Mononuclear cell (primary cell): ENCODE measurements at regions not wholly inside any gene's neighbourhood (a gene's known extent, or its start where the extent isn't known, plus 50 kb on each side); places are given as distances from the start of the nearest gene placed in this dataset.

Experiments
- H3K27me3 ChIP-seq: 2 replicates; pipeline ENCODE4 v1.6.0; 2011; ENCODE audit warnings: low read length, control low read depth; ENCODE audit not compliant: insufficient read depth
- H3K4me1 ChIP-seq: 2 replicates; pipeline ENCODE4 v1.5.1; 2011; ENCODE audit warnings: mild to moderate bottlenecking, low read length, control low read depth; ENCODE audit not compliant: insufficient read depth
- H3K4me3 ChIP-seq: 2 replicates; pipeline ENCODE4 v1.5.1; 2011; ENCODE audit warnings: mild to moderate bottlenecking, low read length, moderate library complexity
- H3K9me3 ChIP-seq: 2 replicates; pipeline ENCODE4 v1.5.1; 2011; ENCODE audit warnings: low read depth, mild to moderate bottlenecking, control low read depth, low read length

DNA sequence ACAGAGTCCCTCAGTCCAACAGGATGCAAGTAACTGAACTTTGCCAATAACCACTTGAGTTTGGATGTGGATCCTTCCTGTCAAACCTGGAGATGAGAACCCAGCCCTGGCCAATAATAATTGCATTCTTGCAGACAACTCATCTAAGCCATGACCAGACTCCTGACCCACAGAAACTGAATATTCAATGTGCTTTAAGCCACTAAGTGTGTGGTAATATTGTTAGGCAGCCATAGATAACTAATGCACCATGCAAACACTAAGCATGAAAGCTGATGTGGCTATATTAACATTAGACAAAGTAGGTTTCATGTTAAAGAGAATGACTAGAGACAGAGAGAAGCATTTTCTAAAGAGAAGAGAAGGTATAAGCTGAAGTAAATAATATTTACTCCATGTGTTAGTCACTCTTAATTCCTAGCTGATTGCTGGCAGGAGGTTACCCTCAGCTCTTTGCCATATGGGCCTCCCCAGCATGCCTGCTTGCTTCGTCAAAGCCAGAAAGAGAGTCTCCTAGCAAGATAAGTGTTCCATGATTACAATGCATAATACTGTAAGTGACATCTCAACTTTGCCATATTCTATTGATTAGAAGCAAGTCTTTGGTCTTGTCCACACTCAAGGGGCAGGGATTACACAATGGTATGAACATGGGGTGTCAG is 276.4 kb upstream of the PLXNA2 start:
- H3K27me3 ChIP-seq, result no peaks in the 10 kb centered on the region
- H3K4me3 ChIP-seq, result no peak overlapping the region
- no peaks in the 10 kb centered on the region for H3K4me1 ChIP-seq
- H3K9me3 ChIP-seq, result no peaks in the 10 kb centered on the region

DNA sequence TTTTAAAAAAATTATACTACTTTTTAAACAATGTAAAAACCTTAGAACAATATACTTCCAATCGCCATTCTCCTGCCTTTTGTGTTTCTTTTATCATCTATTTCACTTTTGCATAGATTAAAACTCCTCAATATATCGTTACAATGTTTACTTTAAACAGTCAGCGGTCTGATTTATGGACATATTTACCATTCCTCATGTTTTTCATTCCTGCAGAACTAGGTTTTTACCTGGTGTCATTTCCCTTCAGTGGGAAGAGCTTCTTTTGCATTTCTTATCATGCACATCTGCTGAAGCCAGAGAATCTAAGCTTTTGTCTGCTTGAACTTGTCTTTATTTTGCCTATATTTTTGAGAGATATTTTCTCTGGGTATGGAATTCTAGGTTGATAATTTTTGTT is 277.4 kb upstream of the PLXNA2 start:
- Histone ChIP-seq H3K4me3 (no peak overlapping the region), H3K27me3 (no peaks in the 10 kb centered on the region), H3K9me3 (no peaks in the 10 kb centered on the region), H3K4me1 (no peaks in the 10 kb centered on the region)

DNA sequence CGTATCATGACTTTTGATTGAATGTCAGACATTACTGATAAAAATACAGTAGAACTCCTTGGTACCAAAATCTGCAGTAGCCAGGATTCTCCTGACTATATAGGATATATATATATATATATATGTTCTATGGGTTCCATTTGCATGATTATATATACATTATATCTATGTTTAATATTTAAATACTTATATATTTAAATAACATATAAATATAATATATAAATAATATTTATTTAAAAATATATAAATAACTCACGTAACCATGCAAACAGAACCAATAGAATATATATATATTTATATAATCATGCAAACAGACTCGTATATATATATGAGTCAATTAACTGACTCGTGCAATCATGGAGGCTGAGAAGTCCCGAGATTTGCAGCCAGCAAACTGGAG is 278.8 kb upstream of the PLXNA2 start:
- Histone ChIP-seq H3K4me3 (no peak overlapping the region), H3K9me3 (no peaks in the 10 kb centered on the region), H3K27me3 (no peaks in the 10 kb centered on the region), H3K4me1 (no peaks in the 10 kb centered on the region)

DNA sequence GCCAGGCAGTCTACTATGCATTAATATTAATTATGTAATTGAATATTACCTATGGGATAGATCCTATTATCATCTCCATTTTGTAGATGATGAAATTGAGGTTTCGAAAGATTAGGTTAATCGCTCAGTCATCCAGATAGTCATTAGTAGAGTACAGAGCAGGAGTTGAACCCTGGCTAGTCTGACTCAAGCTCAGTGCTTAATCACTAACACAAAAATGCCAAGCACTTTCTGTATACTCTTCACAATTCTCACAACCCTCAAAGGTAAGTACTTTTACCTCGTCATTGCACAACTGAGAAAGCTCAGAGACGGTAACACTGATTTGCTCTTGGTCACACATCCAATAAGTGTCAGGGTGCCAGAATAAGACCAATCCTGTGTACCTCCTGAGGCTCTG is 280.2 kb upstream of the PLXNA2 start:
- H3K4me1 ChIP-seq, result no peaks in the 10 kb centered on the region
- H3K9me3 ChIP-seq, result no peaks in the 10 kb centered on the region
- no peaks in the 10 kb centered on the region for H3K27me3 ChIP-seq
- no peak overlapping the region for H3K4me3 ChIP-seq

DNA sequence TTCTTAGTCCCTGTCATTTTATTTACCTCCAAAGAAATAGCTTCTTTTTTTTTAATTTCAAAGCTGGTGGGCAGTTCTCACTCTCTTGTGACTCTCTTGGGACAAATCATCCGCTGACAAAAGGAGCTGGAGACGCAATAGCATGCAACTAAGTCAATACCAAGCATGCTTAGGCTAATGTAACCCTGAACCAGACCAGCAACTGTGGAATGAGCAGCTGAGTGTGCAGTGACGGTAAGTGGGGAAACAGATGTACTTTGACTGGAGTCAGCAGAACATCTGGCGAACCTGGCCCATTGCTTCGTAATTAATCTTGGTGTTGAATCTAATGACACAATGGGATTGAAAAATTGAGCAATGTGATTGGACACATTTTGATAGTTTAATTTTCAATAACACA is 280.7 kb upstream of the PLXNA2 start:
- Histone ChIP-seq H3K27me3 (no peaks in the 10 kb centered on the region), H3K9me3 (no peaks in the 10 kb centered on the region), H3K4me3 (no peak overlapping the region), H3K4me1 (no peaks in the 10 kb centered on the region)

DNA sequence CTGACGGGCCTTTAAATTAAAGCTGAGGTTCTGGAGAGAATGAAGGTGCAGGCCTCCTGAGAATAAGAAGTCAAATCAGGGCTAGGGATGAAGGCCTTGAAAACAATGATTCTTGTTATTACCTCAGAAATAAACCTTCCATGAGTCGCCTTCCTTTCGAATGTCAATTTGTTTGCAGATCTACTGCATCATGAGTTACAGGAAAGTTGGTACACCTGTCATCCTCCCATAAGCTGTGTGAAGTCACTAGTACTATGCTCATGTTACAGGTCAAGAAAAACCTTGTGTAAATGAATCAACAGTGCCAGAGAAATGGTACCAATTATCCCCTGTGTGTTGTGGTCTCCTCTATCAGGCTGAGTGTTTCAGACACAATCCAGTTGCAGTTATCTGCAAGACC is 281.2 kb upstream of the PLXNA2 start:
- Histone ChIP-seq H3K4me3 (no peak overlapping the region), H3K9me3 (no peaks in the 10 kb centered on the region), H3K4me1 (no peaks in the 10 kb centered on the region)

DNA sequence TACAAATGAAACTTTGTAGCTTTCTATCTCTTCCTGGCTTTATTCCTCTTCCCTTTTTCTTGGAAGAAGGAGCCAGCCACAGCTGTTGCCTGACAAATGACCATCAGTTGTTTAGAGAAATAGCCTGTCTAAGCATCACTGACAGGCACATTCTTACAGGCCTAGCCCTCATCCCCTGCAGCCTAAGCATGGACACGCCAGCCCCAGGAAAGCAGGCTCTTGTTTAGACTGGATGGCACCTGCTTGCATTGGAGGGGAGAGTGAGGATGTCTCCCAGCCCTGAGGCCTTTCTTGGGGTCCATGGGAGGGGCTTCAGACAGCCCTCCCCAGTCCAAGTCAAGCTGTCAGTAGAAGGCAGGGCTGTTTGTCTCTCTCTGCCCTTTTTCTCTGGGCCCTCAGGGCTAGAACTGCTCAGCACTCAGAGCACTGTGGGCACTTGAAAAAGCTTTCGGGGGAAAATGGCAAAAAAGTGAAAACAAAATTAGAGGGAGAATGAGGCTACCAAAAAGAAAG is 282.5 kb upstream of the PLXNA2 start:
- H3K4me1 ChIP-seq, result no peaks in the 10 kb centered on the region
- H3K27me3 ChIP-seq, result no peaks in the 10 kb centered on the region
- no peak overlapping the region for H3K4me3 ChIP-seq
- H3K9me3 ChIP-seq, result no peaks in the 10 kb centered on the region

More for the DNA sequence above, 281.2 kb upstream of the PLXNA2 start:
- H3K27me3 ChIP-seq, result no peaks in the 10 kb centered on the region

DNA sequence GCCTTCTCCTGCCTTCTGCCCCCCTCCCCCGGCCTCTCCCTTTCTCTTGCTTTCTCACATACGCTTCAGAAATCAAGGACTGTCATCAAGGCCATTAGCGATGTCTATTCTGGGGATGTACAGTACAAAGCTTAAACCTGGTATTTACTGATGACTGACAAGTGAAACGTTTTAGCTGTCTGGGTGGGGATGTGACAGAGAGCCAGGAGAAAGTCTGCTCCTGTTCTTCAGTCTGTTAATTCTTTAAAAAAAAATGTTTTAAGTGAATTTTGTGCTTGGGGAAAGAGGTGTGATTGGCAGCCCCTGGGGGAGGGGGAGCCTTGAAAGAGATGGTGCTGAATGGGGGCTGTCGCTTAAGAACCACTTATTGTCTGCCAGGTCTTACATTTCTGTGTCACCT is 283.0 kb upstream of the PLXNA2 start:
- no peaks in the 10 kb centered on the region for H3K9me3 ChIP-seq
- H3K4me1 ChIP-seq, result no peaks in the 10 kb centered on the region
- no peaks in the 10 kb centered on the region for H3K27me3 ChIP-seq

DNA sequence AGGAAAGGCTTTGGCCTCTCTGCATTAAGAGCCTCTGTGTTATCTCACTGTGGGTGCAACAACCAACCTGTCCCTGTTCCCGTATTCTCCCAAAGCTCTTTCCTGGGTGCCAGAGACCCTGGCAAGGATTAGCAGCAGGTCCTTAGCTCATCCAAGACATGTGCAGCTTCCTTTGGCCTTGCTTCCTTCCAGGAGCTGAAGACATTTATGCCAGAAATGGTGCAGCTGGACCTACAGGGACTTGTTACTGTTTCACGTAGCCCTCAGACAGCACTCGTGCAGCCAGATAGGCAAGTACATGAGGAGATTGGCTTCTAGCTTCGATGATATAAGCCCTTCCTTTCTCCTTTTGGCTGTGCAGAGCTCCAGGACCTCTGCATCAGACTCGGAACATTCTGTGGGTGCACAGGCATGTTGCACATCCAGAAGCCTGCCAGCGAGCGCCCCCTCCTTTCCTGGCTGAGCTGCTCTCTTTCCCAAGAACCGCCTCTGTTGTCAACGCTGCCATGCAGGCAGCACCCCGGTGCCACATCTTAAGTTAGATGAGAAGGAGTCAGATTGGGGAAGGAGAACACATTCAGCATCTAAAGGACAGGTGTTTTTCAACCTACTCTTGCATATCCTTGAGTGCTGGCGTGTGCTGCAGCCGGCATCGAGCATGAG is 284.5 kb upstream of the PLXNA2 start:
- no peaks in the 10 kb centered on the region for H3K27me3 ChIP-seq

More for the DNA sequence above, 283.0 kb upstream of the PLXNA2 start:
- no peak overlapping the region for H3K4me3 ChIP-seq

DNA sequence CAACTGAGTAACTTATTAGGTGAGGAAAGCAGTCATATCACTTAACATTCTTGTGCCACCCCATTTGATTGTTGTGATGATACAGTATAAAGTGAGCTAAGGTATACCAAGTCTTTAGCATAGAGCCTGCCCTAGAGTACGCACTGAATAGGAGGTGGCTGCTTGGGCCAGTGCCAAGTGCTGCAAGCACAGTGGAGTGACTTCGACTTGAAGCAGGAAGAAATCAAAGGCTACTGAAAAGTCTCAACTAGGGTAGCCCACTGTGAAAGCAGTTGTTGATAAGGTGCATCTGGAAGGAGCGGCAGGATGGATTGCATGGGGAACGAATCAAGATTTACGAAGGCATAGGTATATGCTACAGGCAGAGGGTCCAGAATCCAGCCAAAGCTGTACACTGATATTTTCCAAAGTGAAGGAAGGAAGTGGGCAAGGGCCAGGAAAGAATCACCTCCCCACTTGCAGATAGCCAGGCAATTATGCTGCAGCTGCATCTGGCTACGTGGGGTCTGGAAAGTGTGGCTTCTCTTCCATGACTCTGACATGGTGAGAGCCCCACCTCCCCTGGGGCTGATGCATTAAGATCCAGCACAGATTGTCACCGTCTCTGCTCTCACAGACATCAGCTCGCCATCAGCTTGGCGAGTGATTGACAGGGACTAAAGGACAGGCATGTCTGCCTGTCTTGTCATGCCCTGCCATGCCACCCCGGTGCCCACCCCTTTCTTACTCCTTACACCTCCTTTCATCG is 287.0 kb upstream of the PLXNA2 start:
- no peak overlapping the region for H3K4me3 ChIP-seq
- no peaks in the 10 kb centered on the region for H3K9me3 ChIP-seq
- no peaks in the 10 kb centered on the region for H3K4me1 ChIP-seq
- H3K27me3 ChIP-seq, result no peaks in the 10 kb centered on the region

More for the DNA sequence above, 284.5 kb upstream of the PLXNA2 start:
- Histone ChIP-seq H3K9me3 (no peaks in the 10 kb centered on the region), H3K4me1 (no peaks in the 10 kb centered on the region), H3K4me3 (no peak overlapping the region)

DNA sequence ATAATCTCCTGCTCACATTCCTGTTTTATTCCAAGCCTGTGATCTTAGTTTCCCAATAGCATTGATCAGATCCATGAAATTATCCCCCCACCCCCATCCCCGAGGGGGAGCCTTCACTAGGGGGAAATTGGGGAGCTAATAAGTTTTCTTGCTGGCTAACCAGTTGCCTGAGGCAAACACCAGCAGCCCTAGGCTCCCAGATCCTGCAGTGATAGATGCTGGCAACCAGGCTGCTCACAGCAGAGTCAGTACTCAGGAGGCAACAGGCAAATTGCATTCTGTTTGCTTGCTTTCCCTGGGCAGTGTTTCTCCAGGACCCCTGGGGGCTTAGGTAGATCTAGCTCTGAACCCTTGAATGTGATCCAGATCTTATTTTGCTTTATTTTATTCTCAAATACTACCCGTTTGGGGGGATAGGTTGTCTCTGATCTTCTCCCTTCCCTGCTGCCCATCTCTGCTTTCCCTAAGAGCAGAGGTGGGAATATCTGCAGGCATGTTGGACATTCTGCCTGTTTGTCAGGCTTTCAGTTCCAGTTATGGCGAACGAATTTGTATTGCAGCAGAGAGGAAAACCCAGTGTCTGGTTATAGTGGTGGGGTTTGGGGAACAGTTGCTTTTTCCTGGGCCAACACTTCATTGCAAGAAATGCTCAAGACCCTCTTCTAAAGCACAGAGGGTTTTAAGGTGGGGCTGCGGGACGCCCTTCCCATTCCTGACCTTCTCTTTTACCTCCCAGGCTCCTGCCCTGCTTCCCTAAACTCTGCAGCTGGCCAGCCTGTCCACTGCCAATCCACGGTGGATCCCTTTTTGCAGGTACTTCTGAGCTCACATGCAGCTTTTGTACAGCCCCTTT is 289.8 kb upstream of the PLXNA2 start:
- Histone ChIP-seq H3K4me3 (no peak overlapping the region), H3K27me3 (no peaks in the 10 kb centered on the region), H3K9me3 (no peaks in the 10 kb centered on the region), H3K4me1 (no peaks in the 10 kb centered on the region)

DNA sequence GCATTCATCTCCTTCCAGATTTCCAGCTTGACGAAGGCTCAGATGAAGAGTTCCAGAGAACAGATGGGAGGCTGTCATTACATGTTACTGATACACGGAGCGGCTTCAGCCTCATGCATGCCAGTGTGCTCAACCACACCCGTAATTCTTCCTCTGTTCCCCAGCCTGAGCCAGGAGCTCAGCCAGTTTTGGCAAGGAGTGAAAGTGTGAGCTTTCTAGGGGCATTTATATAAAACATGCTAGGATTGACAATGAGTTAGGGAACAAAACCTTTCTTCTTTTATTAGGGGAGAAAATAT is 290.4 kb upstream of the PLXNA2 start:
- Histone ChIP-seq H3K4me3 (no peak overlapping the region), H3K4me1 (no peaks in the 10 kb centered on the region), H3K27me3 (no peaks in the 10 kb centered on the region), H3K9me3 (no peaks in the 10 kb centered on the region)

DNA sequence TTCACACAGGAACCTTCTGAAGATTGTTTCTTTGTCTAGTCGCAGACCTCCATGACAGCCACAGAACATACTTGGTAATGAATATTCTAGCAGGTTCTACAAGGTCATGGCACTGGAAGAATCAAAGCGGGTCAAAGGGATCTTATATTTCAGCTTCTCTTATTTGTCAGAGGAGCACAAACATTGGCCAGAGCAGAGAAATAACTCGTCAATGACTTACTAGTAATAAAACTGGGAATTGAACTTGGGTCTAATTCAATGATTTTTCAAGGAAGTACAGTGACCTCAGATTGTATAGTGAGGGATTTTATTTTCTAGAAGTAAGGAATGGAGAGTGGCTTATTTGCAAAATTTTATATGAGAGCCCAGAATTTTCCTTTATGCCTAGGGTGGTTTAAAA is 290.8 kb upstream of the PLXNA2 start:
- H3K4me1 ChIP-seq, result no peaks in the 10 kb centered on the region
- H3K4me3 ChIP-seq, result no peak overlapping the region
- H3K9me3 ChIP-seq, result no peaks in the 10 kb centered on the region
- H3K27me3 ChIP-seq, result no peaks in the 10 kb centered on the region

DNA sequence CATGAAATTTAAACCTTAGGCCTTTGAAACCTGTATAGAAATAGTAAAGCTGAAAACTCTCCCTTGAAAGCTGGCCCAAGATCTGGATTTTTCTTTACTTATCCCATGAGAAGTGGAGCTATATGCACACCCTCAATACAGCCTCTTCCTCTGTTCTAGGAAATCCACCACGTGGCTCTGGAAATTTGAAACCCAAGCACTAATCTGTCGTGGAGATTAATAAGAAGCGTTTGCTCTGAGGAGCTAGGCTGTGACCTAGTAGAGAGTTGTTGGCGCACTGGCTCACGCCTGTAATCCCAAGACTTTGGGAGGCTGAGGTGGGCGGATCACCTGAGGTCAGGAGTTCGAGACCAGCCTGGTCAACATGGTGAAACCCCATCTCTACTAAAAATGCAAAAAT is 291.3 kb upstream of the PLXNA2 start:
- Histone ChIP-seq H3K27me3 (no peaks in the 10 kb centered on the region), H3K4me1 (no peaks in the 10 kb centered on the region), H3K9me3 (no peaks in the 10 kb centered on the region), H3K4me3 (no peak overlapping the region)

DNA sequence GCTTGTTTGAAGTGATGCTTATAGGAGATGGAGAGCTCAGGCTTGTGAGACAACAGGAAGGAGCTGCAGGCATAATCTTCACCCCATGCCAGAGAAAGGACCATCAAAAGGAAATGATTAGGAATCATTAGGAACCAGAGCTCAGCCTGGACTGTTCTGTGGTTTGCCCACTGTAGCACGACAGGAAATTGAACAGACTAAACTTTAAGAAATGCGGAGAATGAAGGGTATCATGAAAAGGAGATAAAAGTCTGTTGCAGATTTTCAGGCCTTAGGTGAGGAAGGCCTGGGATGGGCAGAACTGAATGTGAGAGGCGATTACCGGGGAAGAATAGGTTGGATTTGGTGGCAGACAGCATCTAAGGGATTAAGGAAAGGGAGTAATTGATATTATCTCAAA is 292.0 kb upstream of the PLXNA2 start:
- Histone ChIP-seq H3K4me3 (no peak overlapping the region), H3K9me3 (no peaks in the 10 kb centered on the region), H3K27me3 (no peaks in the 10 kb centered on the region), H3K4me1 (no peaks in the 10 kb centered on the region)
